ENCODE measurements at regions not wholly inside any gene's neighbourhood (a gene's known extent, or its start where the extent isn't known, plus 50 kb on each side); places are given as distances from the start of the nearest gene placed in this dataset.

DNA sequence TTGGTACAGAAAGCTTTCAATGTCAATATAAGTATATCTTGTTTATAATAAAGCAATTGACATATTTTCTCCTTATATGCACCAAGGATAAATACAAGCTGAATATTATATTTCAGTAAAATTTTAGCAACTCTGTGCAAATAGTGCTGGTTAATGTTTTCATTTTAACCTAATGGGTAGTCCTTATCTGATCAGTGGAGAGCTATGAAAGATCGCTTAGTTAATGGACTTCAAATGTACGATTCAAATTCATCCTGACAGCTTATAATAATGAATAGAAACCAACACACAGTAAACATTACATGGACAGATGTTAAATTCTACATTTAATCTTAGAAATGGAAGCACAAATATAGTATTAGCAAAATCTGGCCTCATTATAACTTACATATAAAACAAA lies 1495.2 kb upstream of the C9orf72 start:
- TF ChIP-seq, protein P1, sequence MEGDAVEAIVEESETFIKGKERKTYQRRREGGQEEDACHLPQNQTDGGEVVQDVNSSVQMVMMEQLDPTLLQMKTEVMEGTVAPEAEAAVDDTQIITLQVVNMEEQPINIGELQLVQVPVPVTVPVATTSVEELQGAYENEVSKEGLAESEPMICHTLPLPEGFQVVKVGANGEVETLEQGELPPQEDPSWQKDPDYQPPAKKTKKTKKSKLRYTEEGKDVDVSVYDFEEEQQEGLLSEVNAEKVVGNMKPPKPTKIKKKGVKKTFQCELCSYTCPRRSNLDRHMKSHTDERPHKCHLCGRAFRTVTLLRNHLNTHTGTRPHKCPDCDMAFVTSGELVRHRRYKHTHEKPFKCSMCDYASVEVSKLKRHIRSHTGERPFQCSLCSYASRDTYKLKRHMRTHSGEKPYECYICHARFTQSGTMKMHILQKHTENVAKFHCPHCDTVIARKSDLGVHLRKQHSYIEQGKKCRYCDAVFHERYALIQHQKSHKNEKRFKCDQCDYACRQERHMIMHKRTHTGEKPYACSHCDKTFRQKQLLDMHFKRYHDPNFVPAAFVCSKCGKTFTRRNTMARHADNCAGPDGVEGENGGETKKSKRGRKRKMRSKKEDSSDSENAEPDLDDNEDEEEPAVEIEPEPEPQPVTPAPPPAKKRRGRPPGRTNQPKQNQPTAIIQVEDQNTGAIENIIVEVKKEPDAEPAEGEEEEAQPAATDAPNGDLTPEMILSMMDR (tag by site-specific recombination; IDR thresholded peaks at IDR 0.05) = no peak
- TF ChIP-seq GLI2 (tag by site-specific recombination; IDR thresholded peaks at IDR 0.05; ENCODE audit: borderline replicate concordance, low read depth) (no peak), ZBTB7A (tag by site-specific recombination; IDR thresholded peaks at IDR 0.05; ENCODE audit: low read depth) (no peak), REPIN1 (tag by site-specific recombination; IDR thresholded peaks at IDR 0.05; ENCODE audit: low read depth) (no peak), ZNF114 (tag by site-specific recombination; IDR thresholded peaks at IDR 0.05) (no peak), ZNF677 (tag by site-specific recombination; IDR thresholded peaks at IDR 0.05) (no peak), IKZF3 (tag by site-specific recombination; IDR thresholded peaks at IDR 0.05) (no peak)
- TF ChIP-seq, protein P2, sequence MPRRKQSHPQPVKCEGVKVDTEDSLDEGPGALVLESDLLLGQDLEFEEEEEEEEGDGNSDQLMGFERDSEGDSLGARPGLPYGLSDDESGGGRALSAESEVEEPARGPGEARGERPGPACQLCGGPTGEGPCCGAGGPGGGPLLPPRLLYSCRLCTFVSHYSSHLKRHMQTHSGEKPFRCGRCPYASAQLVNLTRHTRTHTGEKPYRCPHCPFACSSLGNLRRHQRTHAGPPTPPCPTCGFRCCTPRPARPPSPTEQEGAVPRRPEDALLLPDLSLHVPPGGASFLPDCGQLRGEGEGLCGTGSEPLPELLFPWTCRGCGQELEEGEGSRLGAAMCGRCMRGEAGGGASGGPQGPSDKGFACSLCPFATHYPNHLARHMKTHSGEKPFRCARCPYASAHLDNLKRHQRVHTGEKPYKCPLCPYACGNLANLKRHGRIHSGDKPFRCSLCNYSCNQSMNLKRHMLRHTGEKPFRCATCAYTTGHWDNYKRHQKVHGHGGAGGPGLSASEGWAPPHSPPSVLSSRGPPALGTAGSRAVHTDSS (tag by site-specific recombination; IDR thresholded peaks at IDR 0.05) = no peak

All from HEK293 (cell line).